ENCODE measurements at regions not wholly inside any gene's neighbourhood (a gene's known extent, or its start where the extent isn't known, plus 50 kb on each side); places are given as distances from the start of the nearest gene placed in this dataset.

DNA sequence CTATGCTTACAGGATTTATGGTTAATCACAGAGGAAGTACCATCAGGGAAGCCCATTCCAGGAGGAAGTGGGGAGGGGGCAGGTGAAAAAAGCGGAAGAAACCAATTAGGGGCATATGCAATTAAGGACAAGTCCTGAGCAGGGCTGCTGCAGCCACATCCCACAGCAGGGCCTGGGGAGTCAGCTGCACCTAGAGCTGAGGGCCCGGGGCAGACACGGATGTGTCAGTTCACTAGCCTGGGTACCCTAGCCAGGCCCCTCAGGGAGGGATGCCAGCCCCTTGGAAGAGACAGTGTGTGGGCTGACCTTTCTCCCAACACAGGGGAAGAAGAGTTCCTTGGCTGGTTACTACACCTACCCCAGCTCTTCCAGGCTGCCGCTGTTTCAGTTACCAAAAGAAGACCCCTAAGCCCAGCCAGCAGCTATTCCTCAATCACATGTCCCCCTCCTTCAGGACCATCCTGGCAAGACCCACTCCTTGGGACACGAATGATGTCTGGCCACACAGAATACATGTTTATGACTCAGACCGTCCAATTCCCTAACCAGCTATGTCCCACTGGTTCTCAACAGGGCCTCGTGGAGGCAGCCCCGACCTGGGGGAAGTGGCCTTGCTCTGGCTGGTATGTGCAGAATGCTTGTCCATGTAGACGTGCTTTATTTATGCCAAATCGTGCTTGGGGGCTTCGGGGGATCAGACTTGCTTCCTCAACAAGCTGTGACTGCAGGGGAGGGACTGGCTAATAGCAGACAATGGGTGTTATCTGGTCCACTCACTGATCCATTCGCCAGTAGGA lies 133.7 kb upstream of the RTL1 start:
- Mint-ChIP-seq H3K36me3 (no peaks in the 10 kb centered on the region), H3K27me3 (no peaks in the 10 kb centered on the region), H3K27ac (no peak overlapping the region), H3K4me1 (no peaks in the 10 kb centered on the region), H3K9me3 (no peaks in the 10 kb centered on the region), H3K4me3 (no peak overlapping the region)
- peak; percentile 6 for DNase-seq
- CTCF ChIA-PET: no interaction called here

DNA sequence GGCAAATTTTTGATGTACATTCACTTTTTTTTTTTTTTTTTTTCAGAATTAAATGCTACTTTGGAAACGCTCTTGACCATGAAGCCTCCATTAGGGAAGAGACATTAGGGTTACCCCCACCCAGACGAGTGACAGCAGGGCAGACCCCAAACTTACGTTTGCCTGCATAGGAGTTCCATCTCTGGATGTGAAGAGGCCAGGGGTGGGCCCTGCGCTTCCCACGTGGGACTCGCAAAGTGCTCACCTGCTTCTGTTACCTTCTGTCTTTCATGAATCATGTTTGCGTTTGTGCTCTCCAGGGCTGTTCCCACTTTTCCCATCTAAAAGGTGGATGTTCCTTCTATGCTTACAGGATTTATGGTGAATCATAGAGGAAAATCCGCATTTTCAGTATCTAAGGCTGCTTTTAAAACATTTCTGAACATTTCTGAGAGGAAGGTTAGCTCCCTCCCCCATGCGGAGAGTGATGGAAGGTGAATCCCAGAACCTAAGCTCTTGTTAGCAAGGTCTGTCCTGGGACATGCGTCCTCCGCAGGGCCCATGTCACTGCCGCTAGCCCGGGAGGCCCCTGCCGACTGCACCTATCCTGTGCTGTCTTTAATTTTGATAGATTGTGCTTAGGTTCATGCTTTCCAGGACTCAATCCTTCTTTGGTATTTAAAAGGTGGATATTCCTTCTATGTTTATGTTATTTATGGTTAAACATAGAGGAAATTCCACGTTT lies 135.7 kb upstream of the RTL1 start:
- H3K9me3 Mint-ChIP-seq: no peaks in the 10 kb centered on the region
- DNase-seq: no peak
- CTCF ChIA-PET: no interaction called here
- no peak overlapping the region for H3K27ac Mint-ChIP-seq
- H3K4me3 Mint-ChIP-seq: no peak overlapping the region
- H3K4me1 Mint-ChIP-seq: no peaks in the 10 kb centered on the region
- no peaks in the 10 kb centered on the region for H3K27me3 Mint-ChIP-seq
- H3K36me3 Mint-ChIP-seq: no peaks in the 10 kb centered on the region

DNA sequence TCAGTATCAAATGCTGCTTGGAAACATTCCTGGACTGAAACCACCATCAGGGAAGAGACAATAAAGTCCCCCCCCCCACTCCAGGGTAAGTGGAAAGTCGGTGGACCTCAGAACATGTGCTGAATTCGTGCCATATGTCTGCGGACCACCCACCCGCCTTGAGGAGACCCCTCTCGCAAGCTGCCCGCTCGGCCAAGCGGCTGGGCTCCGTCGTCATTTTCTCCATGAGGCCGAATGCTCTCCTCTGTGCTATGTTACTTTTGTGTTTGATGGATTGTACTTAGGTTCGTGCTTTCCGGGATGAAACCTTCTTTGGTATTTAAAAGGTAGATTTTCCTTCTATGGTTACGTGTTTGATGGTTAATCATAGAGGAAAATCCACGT lies 136.2 kb upstream of the RTL1 start:
- Mint-ChIP-seq H3K27ac (no peak overlapping the region), H3K4me1 (no peaks in the 10 kb centered on the region), H3K36me3 (no peaks in the 10 kb centered on the region), H3K27me3 (no peaks in the 10 kb centered on the region), H3K9me3 (no peaks in the 10 kb centered on the region), H3K4me3 (no peak overlapping the region)
- CTCF ChIA-PET: no interaction called here
- DNase-seq: no peak

DNA sequence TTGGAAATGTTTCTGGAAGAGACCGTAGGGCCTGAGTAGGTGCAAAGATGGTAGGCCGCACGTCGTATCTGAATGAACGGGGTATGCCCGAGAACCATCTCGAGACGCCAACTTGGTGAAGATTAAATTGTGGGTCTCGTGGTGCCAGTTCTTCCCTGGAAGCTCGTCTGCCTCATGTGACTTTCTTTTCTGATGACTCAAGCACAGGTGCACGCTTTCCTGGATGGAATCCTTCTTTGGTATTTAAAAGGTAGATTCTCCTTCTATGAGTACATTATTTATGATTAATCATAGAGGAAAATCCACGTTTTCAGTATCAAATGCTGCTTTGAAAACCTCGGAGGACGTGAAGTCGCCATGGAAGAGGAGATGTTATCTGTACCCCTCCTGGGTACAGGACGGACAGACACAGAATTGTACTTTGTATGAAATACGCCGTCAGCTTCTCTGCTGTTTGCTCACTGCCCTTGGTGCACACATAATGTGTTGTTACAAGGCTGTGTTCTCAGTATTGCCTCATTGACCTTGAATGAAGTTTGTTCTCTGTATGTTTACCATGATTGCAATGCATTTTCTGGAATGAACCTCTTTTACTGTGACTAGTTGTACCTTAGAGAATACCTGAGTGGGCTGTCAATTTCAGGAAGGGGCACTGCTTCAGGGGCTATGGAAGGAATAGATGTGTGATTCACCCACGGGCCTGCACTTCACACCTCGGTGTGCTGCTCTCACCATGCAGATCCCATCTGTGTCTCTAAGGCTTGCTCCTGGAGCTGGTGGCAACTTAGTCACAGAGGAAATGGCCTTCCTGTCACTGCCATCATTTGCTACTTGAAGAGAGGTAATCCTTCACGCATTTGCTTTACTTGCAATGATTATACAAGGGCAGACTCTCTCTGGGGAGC lies 137.3 kb upstream of the RTL1 start:
- Mint-ChIP-seq H3K4me1 (no peaks in the 10 kb centered on the region), H3K27ac (no peak overlapping the region), H3K9me3 (no peaks in the 10 kb centered on the region), H3K36me3 (no peaks in the 10 kb centered on the region), H3K27me3 (no peaks in the 10 kb centered on the region), H3K4me3 (no peak overlapping the region)
- CTCF ChIA-PET: no interaction called here
- DNase-seq: no peak

DNA sequence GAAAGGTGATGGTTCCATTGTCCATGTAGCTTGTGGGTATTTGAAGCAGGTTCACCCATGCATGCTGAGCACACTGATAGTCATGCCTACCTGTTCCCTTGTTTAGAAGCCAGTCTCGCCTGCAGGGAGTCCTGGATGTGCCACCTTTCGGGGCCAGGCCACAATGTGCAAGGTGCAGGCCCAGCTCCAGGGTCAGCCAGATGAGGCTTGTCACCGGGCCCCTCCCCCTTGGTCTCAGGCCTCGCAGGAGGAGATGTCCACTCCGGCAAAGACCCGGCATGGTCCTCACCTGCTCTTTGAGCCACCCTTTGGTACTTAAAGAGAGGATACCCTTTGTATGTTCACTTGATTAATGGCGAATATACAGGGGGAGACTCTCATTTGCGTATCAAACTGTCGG lies 140.4 kb upstream of the RTL1 start:
- Mint-ChIP-seq H3K36me3 (no peaks in the 10 kb centered on the region), H3K4me1 (no peaks in the 10 kb centered on the region), H3K4me3 (no peak overlapping the region), H3K27me3 (no peaks in the 10 kb centered on the region), H3K9me3 (no peaks in the 10 kb centered on the region), H3K27ac (no peak overlapping the region)
- CTCF ChIA-PET: no interaction called here
- DNase-seq: no peak

DNA sequence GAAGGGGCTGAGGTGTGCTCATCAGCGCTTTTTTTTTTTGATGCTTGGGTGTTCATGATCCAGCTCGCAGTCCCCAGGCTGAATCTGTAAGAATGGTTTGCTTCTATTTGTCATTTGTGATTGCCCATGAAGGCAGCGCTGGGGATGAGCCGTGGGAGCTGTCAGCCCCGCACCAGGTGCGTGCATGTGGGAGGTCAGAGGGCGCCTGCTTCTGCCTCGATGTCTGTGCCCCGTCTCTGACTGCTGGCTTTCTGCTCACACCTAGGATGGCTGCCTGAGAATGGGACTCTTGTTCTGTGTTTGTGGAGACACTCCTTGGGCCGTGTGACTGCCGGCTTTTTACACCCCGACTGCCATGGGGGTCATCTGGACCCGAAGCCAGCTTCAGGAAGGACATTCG lies 141.2 kb upstream of the RTL1 start:
- Mint-ChIP-seq H3K27ac (no peak overlapping the region), H3K36me3 (no peaks in the 10 kb centered on the region), H3K4me3 (no peak overlapping the region), H3K4me1 (no peaks in the 10 kb centered on the region), H3K9me3 (no peaks in the 10 kb centered on the region), H3K27me3 (no peaks in the 10 kb centered on the region)
- CTCF ChIA-PET: no interaction called here
- DNase-seq: no peak

DNA sequence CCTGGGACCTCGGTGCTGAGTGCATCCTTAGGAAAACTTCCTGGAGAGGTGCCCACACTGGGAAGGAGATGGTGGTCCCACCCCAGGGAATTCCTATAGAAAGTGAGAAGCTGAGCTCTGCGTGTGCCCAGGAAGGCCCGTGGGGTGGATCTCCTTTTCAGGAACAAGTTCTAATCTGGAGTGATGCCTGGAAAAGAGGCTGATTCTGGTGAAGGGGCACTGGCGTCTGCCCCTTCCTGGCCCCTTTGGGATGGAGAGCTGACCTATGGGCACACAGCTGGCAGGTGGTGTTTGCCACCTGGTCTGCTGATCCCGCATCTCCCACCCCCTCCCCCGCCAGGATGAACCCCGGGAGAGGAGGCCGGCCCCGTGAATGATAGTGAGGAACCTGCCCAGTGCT lies 142.0 kb upstream of the RTL1 start:
- Mint-ChIP-seq H3K27ac (no peak overlapping the region), H3K9me3 (no peaks in the 10 kb centered on the region), H3K27me3 (no peaks in the 10 kb centered on the region)

DNA sequence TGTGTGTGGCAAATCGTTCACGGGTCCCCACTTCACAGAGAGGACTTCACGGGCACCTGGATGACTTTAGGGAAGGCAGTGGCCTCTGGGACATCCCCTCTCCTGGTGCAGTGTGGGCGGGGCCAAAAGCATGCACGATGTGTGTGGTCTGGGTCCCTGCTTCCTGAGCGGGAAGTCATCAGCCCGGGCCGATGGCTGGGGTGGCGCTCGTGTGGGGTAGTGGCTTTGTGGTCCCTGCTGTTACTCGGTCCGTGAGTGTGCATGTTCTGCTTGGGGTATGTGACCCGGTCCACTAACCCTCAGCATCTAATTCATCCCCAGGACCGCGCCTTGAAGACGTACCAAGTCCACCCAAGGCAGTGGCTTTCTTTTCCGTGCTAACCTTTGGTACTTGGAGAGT lies 142.5 kb upstream of the RTL1 start:
- no peaks in the 10 kb centered on the region for H3K4me1 Mint-ChIP-seq
- H3K9me3 Mint-ChIP-seq: no peaks in the 10 kb centered on the region
- H3K4me3 Mint-ChIP-seq: no peak overlapping the region
- no peaks in the 10 kb centered on the region for H3K27me3 Mint-ChIP-seq
- CTCF ChIA-PET: no interaction called here
- no peaks in the 10 kb centered on the region for H3K36me3 Mint-ChIP-seq
- H3K27ac Mint-ChIP-seq: no peak overlapping the region
- DNase-seq: no peak

More for the DNA sequence above, 142.0 kb upstream of the RTL1 start:
- H3K4me3 Mint-ChIP-seq: no peak overlapping the region
- no peaks in the 10 kb centered on the region for H3K36me3 Mint-ChIP-seq
- no peak for DNase-seq
- CTCF ChIA-PET: no interaction called here
- H3K4me1 Mint-ChIP-seq: no peaks in the 10 kb centered on the region

DNA sequence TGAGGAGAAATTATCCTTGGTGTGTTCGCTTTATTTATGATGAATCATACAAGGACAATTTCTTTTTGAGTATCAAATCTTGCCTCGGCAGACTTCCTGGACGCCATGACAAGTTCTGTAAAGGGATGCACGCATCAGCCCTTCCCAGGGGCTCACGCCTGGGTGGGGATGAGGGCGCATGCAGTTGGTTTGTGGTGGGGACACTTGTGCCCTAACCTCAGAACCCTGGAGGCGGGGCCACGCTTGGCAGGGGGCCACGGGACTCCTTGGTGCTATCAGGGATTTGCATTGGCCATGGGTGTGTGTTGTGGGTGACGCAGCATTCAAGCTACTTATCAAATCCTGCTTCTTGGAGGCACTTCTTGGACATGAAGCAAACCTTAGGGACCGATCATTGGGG lies 143.8 kb upstream of the RTL1 start:
- H3K4me1 Mint-ChIP-seq: no peaks in the 10 kb centered on the region
- DNase-seq: no peak
- CTCF ChIA-PET: no interaction called here
- no peak overlapping the region for H3K27ac Mint-ChIP-seq
- H3K27me3 Mint-ChIP-seq: no peaks in the 10 kb centered on the region
- H3K4me3 Mint-ChIP-seq: no peak overlapping the region
- H3K36me3 Mint-ChIP-seq: no peaks in the 10 kb centered on the region
- no peaks in the 10 kb centered on the region for H3K9me3 Mint-ChIP-seq

DNA sequence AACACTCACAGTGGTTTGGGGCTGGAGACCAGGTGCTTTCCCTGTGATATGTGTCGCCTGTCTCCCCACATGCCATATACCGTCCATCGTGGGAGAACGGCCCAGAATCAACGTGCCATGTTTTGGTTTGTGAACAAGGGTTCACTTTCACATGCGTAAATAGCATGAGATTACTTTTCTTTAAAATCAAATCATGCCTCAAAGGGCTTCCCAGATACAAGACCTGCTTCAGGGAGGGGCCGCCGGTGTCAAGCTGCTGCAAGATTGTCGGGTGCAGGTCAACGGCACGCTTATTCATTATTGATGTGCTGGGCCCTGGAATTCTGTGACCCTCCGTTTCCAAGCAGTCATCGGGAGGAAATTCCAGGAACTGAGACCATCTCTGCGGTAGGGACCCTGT lies 145.2 kb upstream of the RTL1 start:
- Mint-ChIP-seq H3K9me3 (no peaks in the 10 kb centered on the region), H3K27me3 (no peaks in the 10 kb centered on the region), H3K27ac (no peak overlapping the region), H3K36me3 (no peaks in the 10 kb centered on the region), H3K4me1 (no peaks in the 10 kb centered on the region), H3K4me3 (no peak overlapping the region)
- no peak for DNase-seq
- CTCF ChIA-PET: no interaction called here

DNA sequence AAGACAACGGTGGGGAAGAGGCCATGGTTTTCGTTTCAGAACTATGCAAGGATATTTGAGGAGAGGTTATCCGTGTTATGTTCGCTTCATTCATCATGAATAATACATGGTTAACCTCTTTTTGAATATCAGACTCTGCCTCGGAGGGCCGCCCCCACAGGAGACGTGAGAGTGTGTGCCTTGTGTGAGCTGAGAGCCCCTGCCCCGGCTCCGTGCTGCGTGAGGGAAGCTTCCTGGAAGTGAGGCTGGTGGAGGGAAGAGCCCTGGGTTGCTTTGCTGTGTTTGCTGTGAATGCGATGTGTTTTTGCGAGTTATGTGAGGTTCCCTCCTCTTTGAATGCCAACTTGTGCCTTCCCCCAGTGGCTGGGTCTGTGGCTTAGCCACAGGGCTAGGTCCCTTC lies 146.0 kb upstream of the RTL1 start:
- H3K9me3 Mint-ChIP-seq: no peaks in the 10 kb centered on the region
- H3K27me3 Mint-ChIP-seq: no peaks in the 10 kb centered on the region
- H3K4me3 Mint-ChIP-seq: no peak overlapping the region
- H3K36me3 Mint-ChIP-seq: no peaks in the 10 kb centered on the region
- no peak for DNase-seq
- H3K4me1 Mint-ChIP-seq: no peaks in the 10 kb centered on the region
- no peak overlapping the region for H3K27ac Mint-ChIP-seq
- CTCF ChIA-PET: no interaction called here

DNA sequence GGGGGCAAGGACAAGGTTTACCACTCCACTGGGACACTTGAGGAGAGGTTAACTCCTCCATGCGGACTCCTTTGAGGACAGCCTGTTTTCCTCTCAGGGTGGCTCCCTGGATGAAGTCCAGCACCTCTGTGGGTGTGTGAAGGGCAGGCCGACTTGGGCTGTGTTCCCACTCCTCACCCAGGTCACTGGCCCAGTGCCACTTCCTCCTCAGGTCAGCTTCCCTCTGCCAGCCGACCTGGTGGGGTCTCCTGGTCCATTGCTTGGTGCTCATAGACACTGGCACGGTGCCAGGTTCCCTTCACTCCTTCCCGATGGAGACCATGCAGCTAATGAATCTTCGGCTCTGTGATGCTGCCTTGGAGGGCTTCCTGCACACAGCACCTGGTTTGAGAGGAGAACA lies 146.4 kb upstream of the RTL1 start:
- Mint-ChIP-seq H3K36me3 (no peaks in the 10 kb centered on the region), H3K27me3 (no peaks in the 10 kb centered on the region), H3K4me3 (no peak overlapping the region), H3K9me3 (no peaks in the 10 kb centered on the region), H3K4me1 (no peaks in the 10 kb centered on the region), H3K27ac (no peak overlapping the region)
- DNase-seq: no peak
- CTCF ChIA-PET: no interaction called here

DNA sequence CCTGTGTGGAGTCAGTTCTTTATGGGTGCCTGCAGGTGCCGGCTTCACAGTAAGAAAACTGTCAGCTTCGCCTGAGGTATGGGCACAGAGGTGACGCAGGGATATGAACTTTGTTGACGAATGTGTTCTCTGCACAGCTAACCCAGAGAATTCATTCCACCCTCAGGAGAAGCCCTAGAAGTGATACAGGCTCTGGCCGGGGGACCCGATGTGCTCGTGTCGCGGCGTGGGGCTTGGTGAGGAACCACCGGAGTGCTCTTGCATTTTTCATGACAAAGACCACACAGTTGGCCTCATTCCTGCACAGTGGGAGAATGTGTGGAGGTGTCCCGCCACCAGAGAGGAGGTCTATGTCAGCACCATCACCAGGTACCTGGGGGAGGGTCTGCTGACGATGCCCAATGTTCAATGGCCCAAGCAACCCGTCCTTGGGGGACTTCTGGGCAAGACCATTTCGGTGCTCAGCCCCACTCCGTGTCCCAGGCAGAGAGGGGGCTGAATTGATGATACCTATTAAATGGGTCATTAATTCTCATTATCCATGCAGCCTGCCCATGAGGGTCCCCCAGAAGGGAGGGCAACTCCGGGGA lies 147.5 kb upstream of the RTL1 start:
- Mint-ChIP-seq H3K4me3 (no peak overlapping the region), H3K27ac (no peak overlapping the region), H3K27me3 (no peaks in the 10 kb centered on the region), H3K36me3 (no peaks in the 10 kb centered on the region), H3K9me3 (no peaks in the 10 kb centered on the region), H3K4me1 (no peaks in the 10 kb centered on the region)
- DNase-seq: no peak
- CTCF ChIA-PET: no interaction called here

DNA sequence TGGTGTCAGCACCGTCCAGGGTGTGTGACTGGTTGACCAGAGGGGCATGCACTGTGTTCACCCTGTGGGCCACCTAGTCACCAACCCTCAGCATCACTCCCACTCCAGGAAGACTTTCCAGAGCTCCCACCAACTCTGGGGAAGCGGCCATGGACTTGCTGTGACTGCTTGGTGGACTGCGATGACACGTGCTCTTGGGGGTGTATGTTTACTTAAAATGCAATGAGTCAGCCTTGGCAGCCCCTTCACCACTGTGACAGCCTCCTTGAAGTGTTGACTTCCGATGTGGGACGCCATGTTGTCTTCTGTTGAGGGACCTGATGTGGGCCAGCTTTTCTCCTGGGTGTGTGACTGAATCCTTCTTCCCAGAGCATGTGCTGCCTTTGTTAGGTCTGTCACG lies 151.1 kb upstream of the RTL1 start:
- H3K36me3 Mint-ChIP-seq: no peaks in the 10 kb centered on the region
- DNase-seq: no peak
- CTCF ChIA-PET: no interaction called here
- no peak overlapping the region for H3K4me3 Mint-ChIP-seq
- H3K27ac Mint-ChIP-seq: no peak overlapping the region
- no peaks in the 10 kb centered on the region for H3K4me1 Mint-ChIP-seq
- peaks cover 2% of the 10 kb centered on the region for H3K9me3 Mint-ChIP-seq
- no peaks in the 10 kb centered on the region for H3K27me3 Mint-ChIP-seq
